HCT116 (cell line): ENCODE measurements at regions not wholly inside any gene's neighbourhood (a gene's known extent, or its start where the extent isn't known, plus 50 kb on each side); places are given as distances from the start of the nearest gene placed in this dataset.

Source experiments
- ATAC-seq: fragments of 200-7000 bp; cut with Tn5 transposase; 2 replicates; pipeline ENCODE4 v1.9.1; 2020; ENCODE audit warnings: mild to moderate bottlenecking, moderate library complexity
- BruUV-seq: library from RNA; stranded (reverse); fragments of 400-500 nt; replicated peaks from 2 replicates; lab custom pipeline; 2021; lab: Mats Ljungman, UMichigan
- CTCF ChIA-PET: fragments of 300-600 bp; sonication (Branson Sonifier 250); formaldehyde crosslinking; loops from one replicate; lab custom pipeline; 2021; ENCODE audit warnings: antibody characterized with exemption; lab: Charles Lee
- POLR2A ChIA-PET: fragments of 300-600, 350-600 bp; sonication (Branson Sonifier 250); formaldehyde crosslinking; loops from one replicate; lab custom pipeline; 2021; ENCODE audit warnings: antibody characterized with exemption; lab: Charles Lee
- RAD21 ChIA-PET, 2 experiments: fragments of 300-600 bp; sonication (Branson Sonifier 250); formaldehyde crosslinking; loops; one replicate each; lab custom pipeline; 2023; ENCODE audit warnings: low total read pairs in 2 of 2; ENCODE audit not compliant: uncharacterized antibody in 2 of 2, unreplicated experiment in 2 of 2, low non-redundant PET in 1 of 2; lab: Charles Lee
- DNase-seq: peaks from one replicate; pipeline ENCODE4 v3.0.0-alpha.2; 2010; ENCODE audit warnings: low read depth, low spot score
- H2AFZ ChIP-seq: fragments of 200-600 bp; shearing (Covaris generic), sonication (generic); 2 replicates; pipeline ENCODE4 v1.6.1; 2017; ENCODE audit warnings: low read depth, mixed run types, mixed read lengths, antibody characterized with exemption, low read length; ENCODE audit not compliant: poor library complexity, severe bottlenecking
- H3K27ac ChIP-seq: 2 replicates; pipeline ENCODE4 v1.5.1; 2012; ENCODE audit warnings: low read depth, low read length
- H3K27me3 ChIP-seq: fragments of 200-600 bp; sonication (generic); 2 replicates; pipeline ENCODE4 v1.6.1; 2016; ENCODE audit warnings: mixed run types, low read length, mixed read lengths; ENCODE audit not compliant: insufficient read depth
- H3K36me3 ChIP-seq, 2 experiments: fragments of 200-500 bp in 1 of 2; fragments of 200-600 bp in 1 of 2; sonication (Bioruptor generic) in 1 of 2; sonication (generic) in 1 of 2; 2 replicates each; pipeline versions ENCODE4 v1.5.1 to v1.6.1; 2014 to 2016; ENCODE audit warnings: low read length in 2 of 2, inconsistent platforms in 1 of 2, mixed read lengths in 1 of 2, mixed run types in 1 of 2; ENCODE audit not compliant: insufficient read depth in 2 of 2, control insufficient read depth in 1 of 2
- H3K4me1 ChIP-seq, 2 experiments: fragments of 200-600 bp in 1 of 2; sonication (generic) in 1 of 2; 2 replicates each; pipeline versions ENCODE4 v1.5.1 to v1.6.1; 2012 to 2017; ENCODE audit warnings: low read length in 2 of 2, inconsistent platforms in 1 of 2, mild to moderate bottlenecking in 1 of 2, mixed read lengths in 1 of 2, mixed run types in 1 of 2, moderate library complexity in 1 of 2; ENCODE audit not compliant: insufficient read depth in 2 of 2, control insufficient read depth in 1 of 2
- H3K4me2 ChIP-seq: fragments of 200-600 bp; sonication (generic); 2 replicates; pipeline ENCODE4 v1.6.1; 2017; ENCODE audit warnings: mixed run types, low read length, mixed read lengths
- H3K4me3 ChIP-seq, 2 experiments: fragments of 200-600 bp in 1 of 2; sonication (generic) in 1 of 2; replicated peaks in 1 of 2; 2 replicates each; pipeline ENCODE4 v1.5.1; 2011 to 2016; ENCODE audit warnings: low read length in 2 of 2, control low read depth in 1 of 2, low read depth in 1 of 2, mild to moderate bottlenecking in 1 of 2, mixed read lengths in 1 of 2, mixed run types in 1 of 2
- H3K79me2 ChIP-seq: fragments of 200-600 bp; sonication (generic); 2 replicates; pipeline ENCODE4 v1.6.1; 2017; ENCODE audit warnings: mild to moderate bottlenecking, mixed run types, low read length, moderate library complexity, mixed read lengths; ENCODE audit not compliant: insufficient read depth
- H3K9ac ChIP-seq: fragments of 200-600 bp; sonication (generic); 2 replicates; pipeline ENCODE4 v1.6.1; 2016; ENCODE audit warnings: low read length, mixed read lengths
- H3K9me2 ChIP-seq: fragments of 200-600 bp; sonication (generic), shearing (Covaris generic); 2 replicates; pipeline ENCODE4 v1.6.1; 2017; ENCODE audit warnings: mixed run types, mild to moderate bottlenecking, moderate library complexity; ENCODE audit not compliant: insufficient read depth
- H3K9me3 ChIP-seq, 2 experiments: fragments of 200-500 bp in 1 of 2; fragments of 200-600 bp in 1 of 2; sonication (Bioruptor generic) in 1 of 2; sonication (generic) in 1 of 2; 2 replicates each; pipeline ENCODE4 v1.6.1; 2014 to 2017; ENCODE audit warnings: low read length in 2 of 2, mixed read lengths in 2 of 2, inconsistent platforms in 1 of 2, low read depth in 1 of 2, mild to moderate bottlenecking in 1 of 2, mixed run types in 1 of 2, moderate library complexity in 1 of 2; ENCODE audit not compliant: control insufficient read depth in 1 of 2, insufficient read depth in 1 of 2
- H4K20me1 ChIP-seq: fragments of 200-600 bp; sonication (generic), shearing (Covaris generic); 2 replicates; pipeline ENCODE4 v1.6.1; 2017; ENCODE audit warnings: mixed run types, mild to moderate bottlenecking, moderate library complexity; ENCODE audit not compliant: insufficient read depth
- FOSL1 ChIP-seq: IDR thresholded peaks from 2 replicates; pipeline ENCODE4 v1.6.1; 2012; ENCODE audit warnings: low read depth
- JUND ChIP-seq: IDR thresholded peaks from 2 replicates; pipeline ENCODE4 v1.6.1; 2012
- POLR2A ChIP-seq: IDR thresholded peaks from 2 replicates; pipeline ENCODE4 v1.7.0; 2011; ENCODE audit warnings: borderline replicate concordance; ENCODE audit not compliant: insufficient read depth, insufficient read length; ENCODE audit errors: extremely low read depth
- SP1 ChIP-seq: IDR thresholded peaks from 2 replicates; pipeline ENCODE4 v1.6.1; 2012; ENCODE audit warnings: low read depth
- SRF ChIP-seq: IDR thresholded peaks from 2 replicates; pipeline ENCODE4 v1.6.1; 2012; ENCODE audit warnings: low read depth
- ZFX ChIP-seq: fragments of 450-650 bp; IDR thresholded peaks from 2 replicates; pipeline ENCODE4 v1.6.1; 2017
- intact Hi-C: fragments of 100-400 bp; cut with micrococcal nuclease; formaldehyde crosslinking; loops from 2 replicates; pipeline ENCODE4 v1.10.0; 2022
- TF ChIP-seq, protein P1 (sequence below): IDR thresholded peaks from 2 replicates; pipeline ENCODE4 v1.6.1; 2012
- TF ChIP-seq, protein P2 (sequence below): IDR thresholded peaks from 2 replicates; pipeline ENCODE4 v1.6.1; 2011; ENCODE audit warnings: mild to moderate bottlenecking, low read length, moderate library complexity; ENCODE audit not compliant: insufficient replicate concordance; ENCODE audit errors: extremely low read depth

DNA sequence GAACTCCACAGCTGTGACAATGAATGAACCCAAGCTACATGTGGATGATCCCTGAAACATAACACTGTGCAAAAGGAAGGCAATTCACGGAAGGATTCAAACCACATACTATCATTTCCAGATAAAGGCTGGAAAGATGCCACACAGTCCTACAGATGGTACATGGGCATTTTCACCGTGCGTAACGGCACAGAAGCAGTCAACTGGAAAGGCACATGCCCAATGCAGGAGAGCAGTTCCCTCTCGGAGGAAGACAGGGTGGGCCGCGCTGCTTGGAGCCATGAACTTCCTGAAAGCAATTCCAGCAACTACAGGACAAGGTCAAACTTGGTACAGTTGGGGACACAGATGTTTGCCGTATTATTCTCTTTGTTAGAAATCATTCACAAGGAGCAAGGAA is 103.7 kb downstream of the SHANK2 start:
- no peaks in the 10 kb centered on the region for H4K20me1 ChIP-seq
- intact Hi-C loops = no loop called here
- no peak for ATAC-seq
- H3K27me3 ChIP-seq = no peaks in the 10 kb centered on the region
- H3K36me3 ChIP-seq = no peaks in the 10 kb centered on the region
- TF ChIP-seq SRF (no peak), POLR2A (no peak), JUND (no peak), ZFX (no peak), FOSL1 (no peak)
- TF ChIP-seq, protein P1, sequence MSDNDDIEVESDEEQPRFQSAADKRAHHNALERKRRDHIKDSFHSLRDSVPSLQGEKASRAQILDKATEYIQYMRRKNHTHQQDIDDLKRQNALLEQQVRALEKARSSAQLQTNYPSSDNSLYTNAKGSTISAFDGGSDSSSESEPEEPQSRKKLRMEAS = no peak
- TF ChIP-seq, protein P2, sequence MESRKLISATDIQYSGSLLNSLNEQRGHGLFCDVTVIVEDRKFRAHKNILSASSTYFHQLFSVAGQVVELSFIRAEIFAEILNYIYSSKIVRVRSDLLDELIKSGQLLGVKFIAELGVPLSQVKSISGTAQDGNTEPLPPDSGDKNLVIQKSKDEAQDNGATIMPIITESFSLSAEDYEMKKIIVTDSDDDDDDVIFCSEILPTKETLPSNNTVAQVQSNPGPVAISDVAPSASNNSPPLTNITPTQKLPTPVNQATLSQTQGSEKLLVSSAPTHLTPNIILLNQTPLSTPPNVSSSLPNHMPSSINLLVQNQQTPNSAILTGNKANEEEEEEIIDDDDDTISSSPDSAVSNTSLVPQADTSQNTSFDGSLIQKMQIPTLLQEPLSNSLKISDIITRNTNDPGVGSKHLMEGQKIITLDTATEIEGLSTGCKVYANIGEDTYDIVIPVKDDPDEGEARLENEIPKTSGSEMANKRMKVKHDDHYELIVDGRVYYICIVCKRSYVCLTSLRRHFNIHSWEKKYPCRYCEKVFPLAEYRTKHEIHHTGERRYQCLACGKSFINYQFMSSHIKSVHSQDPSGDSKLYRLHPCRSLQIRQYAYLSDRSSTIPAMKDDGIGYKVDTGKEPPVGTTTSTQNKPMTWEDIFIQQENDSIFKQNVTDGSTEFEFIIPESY = no peak
- no peaks in the 10 kb centered on the region for H3K9me2 ChIP-seq
- H3K9me3 ChIP-seq = no peaks in the 10 kb centered on the region; a peak in 1 of 4 replicates
- no peaks in the 10 kb centered on the region for H3K79me2 ChIP-seq
- H3K4me3 ChIP-seq = no peak overlapping the region
- H3K4me2 ChIP-seq = no peak overlapping the region
- RAD21 ChIA-PET = no interaction called here
- DNase-seq = no peak
- CTCF ChIA-PET = no interaction called here
- POLR2A ChIA-PET = no interaction called here
- no peak overlapping the region for H3K9ac ChIP-seq
- H3K27ac ChIP-seq = no peak overlapping the region
- no TSS peak for BruUV-seq
- no peak overlapping the region for H2AFZ ChIP-seq
- H3K4me1 ChIP-seq = peaks cover 0 to 7% of the 10 kb centered on the region in 2 experiments; a peak in 1 of 4 replicates

DNA sequence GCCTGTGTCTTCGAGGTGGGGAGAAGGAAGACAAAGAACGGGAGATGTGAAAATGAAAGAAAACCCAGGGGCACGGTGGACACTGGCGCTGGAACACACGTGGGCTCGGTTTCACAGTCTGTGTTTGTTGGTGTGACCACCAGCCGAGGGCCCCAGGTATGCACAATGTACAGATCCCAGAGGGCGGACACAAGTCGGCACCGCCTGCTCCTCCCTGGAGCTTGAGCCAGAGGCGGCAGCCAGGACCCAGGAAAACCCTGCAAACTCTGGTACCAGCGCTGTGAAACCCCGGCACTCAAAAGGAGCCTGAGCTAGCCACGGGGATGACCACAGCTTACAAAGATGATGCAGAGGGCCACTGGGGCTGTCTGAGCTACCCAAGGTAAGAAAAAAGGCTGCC is 105.0 kb downstream of the SHANK2 start:
- Histone ChIP-seq H3K4me3 (no peak overlapping the region), H3K4me1 (no peaks in the 10 kb centered on the region), H4K20me1 (no peaks in the 10 kb centered on the region), H2AFZ (no peak overlapping the region), H3K79me2 (no peaks in the 10 kb centered on the region), H3K27me3 (no peaks in the 10 kb centered on the region), H3K9ac (no peak overlapping the region), H3K9me3 (no peaks in the 10 kb centered on the region; a peak in 1 of 4 replicates), H3K36me3 (no peaks in the 10 kb centered on the region), H3K4me2 (no peak overlapping the region), H3K27ac (no peak overlapping the region), H3K9me2 (no peaks in the 10 kb centered on the region)
- intact Hi-C loops = no loop called here
- CTCF ChIA-PET = no interaction called here
- ATAC-seq (no peak), DNase-seq (no peak)
- TF ChIP-seq FOSL1 (no peak), SP1 (no peak), SRF (no peak)
- no TSS peak for BruUV-seq
- POLR2A ChIA-PET = no interaction called here
- RAD21 ChIA-PET = no interaction called here
